ENCODE measurements at regions not wholly inside any gene's neighbourhood (a gene's known extent, or its start where the extent isn't known, plus 50 kb on each side); places are given as distances from the start of the nearest gene placed in this dataset.

DNA sequence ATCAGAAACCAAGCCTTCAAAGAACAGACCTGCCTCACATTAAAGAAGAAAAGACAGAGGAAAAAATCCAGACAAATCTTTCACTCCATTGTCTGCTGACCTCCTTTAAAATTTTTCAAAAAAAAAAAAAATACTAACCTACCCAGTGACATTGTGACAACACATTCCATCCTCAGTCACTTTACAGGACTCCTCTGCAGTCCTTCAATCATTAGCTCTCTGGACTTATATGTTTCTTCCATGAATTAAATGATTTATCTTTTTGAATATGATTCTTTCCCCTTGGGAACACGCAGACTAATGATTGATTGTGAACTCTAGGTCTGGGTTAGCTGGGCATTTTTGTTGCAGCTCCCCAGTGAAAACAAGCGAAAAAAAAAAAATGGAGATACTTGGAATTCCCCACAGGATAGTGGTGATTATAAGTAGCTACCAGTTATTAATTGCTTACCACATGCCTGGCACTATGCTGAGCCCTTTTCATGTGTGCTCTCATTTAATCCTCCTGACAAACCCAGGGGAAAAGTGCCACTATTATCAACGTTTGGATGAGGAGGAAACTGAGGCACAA, 261.3 kb upstream of the NCKAP5 start:
- TF ChIP-seq, protein P1, sequence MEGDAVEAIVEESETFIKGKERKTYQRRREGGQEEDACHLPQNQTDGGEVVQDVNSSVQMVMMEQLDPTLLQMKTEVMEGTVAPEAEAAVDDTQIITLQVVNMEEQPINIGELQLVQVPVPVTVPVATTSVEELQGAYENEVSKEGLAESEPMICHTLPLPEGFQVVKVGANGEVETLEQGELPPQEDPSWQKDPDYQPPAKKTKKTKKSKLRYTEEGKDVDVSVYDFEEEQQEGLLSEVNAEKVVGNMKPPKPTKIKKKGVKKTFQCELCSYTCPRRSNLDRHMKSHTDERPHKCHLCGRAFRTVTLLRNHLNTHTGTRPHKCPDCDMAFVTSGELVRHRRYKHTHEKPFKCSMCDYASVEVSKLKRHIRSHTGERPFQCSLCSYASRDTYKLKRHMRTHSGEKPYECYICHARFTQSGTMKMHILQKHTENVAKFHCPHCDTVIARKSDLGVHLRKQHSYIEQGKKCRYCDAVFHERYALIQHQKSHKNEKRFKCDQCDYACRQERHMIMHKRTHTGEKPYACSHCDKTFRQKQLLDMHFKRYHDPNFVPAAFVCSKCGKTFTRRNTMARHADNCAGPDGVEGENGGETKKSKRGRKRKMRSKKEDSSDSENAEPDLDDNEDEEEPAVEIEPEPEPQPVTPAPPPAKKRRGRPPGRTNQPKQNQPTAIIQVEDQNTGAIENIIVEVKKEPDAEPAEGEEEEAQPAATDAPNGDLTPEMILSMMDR (IDR thresholded peaks at IDR 0.05) = no peak
- no peak for TF ChIP-seq POLR2A (IDR thresholded peaks at IDR 0.05)

Measured in upper lobe of left lung (tissue), 4 donors.